Neural progenitor cell (in vitro differentiated cells): ENCODE measurements at regions not wholly inside any gene's neighbourhood (a gene's known extent, or its start where the extent isn't known, plus 50 kb on each side); places are given as distances from the start of the nearest gene placed in this dataset.

ENCODE experiments used
- DNase-seq: peaks from one replicate; pipeline ENCODE4 v3.0.0-alpha.2; 2016; ENCODE audit warnings: low spot score
- H2AFZ ChIP-seq: fragments of 200-600 bp; sonication (generic); replicated peaks from 2 replicates; pipeline ENCODE4 v1.6.1; 2016; ENCODE audit warnings: antibody characterized with exemption
- H3F3A ChIP-seq: fragments of 200-600 bp; sonication (generic); 2 replicates; pipeline ENCODE4 v1.6.1; 2016; ENCODE audit warnings: antibody characterized with exemption, low read depth
- H3K27ac ChIP-seq: fragments of 200-600 bp; sonication (generic); 2 replicates; pipeline ENCODE4 v1.5.1; 2016; ENCODE audit warnings: mild to moderate bottlenecking
- H3K27me3 ChIP-seq: fragments of 200-600 bp; sonication (generic); 2 replicates; pipeline ENCODE4 v1.6.1; 2016; ENCODE audit warnings: mild to moderate bottlenecking, moderate library complexity
- H3K36me3 ChIP-seq: fragments of 200-600 bp; sonication (generic); 2 replicates; pipeline ENCODE4 v1.5.1; 2016
- H3K4me1 ChIP-seq: fragments of 200-600 bp; sonication (generic); 2 replicates; pipeline ENCODE4 v1.6.1; 2016; ENCODE audit warnings: mixed run types
- H3K4me2 ChIP-seq: fragments of 200-600 bp; sonication (generic); 2 replicates; pipeline ENCODE4 v1.6.1; 2016
- H3K4me3 ChIP-seq: fragments of 200-600 bp; sonication (generic); 2 replicates; pipeline ENCODE4 v1.5.1; 2016
- H3K79me2 ChIP-seq: fragments of 200-600 bp; sonication (generic); 2 replicates; pipeline ENCODE4 v1.6.1; 2016; ENCODE audit warnings: low read depth
- H3K9ac ChIP-seq: fragments of 200-600 bp; sonication (generic); 2 replicates; pipeline ENCODE4 v1.6.1; 2016
- H3K9me3 ChIP-seq: fragments of 200-600 bp; sonication (generic); 2 replicates; pipeline ENCODE4 v1.5.1; 2016; ENCODE audit warnings: low read depth
- H4K20me1 ChIP-seq: fragments of 200-600 bp; sonication (generic); 2 replicates; pipeline ENCODE4 v1.6.1; 2016; ENCODE audit warnings: low read depth
- H3K27ac Mint-ChIP-seq: 3 replicates; pipeline ENCODE4 v1.8.0; 2021; ENCODE audit warnings: mixed read lengths
- H3K27me3 Mint-ChIP-seq: 2 replicates; pipeline ENCODE4 v1.8.0; 2022; ENCODE audit warnings: low read depth, mild to moderate bottlenecking, inconsistent platforms, moderate library complexity, mixed read lengths; ENCODE audit not compliant: insufficient read depth
- H3K36me3 Mint-ChIP-seq: 3 replicates; pipeline ENCODE4 v1.8.0; 2021; ENCODE audit warnings: mixed read lengths
- H3K4me1 Mint-ChIP-seq: 3 replicates; pipeline ENCODE4 v1.8.0; 2021; ENCODE audit warnings: mixed read lengths
- H3K4me3 Mint-ChIP-seq: 3 replicates; pipeline ENCODE4 v1.8.0; 2021; ENCODE audit warnings: mild to moderate bottlenecking, moderate library complexity, mixed read lengths
- H3K9me3 Mint-ChIP-seq: 3 replicates; pipeline ENCODE4 v1.8.0; 2020; ENCODE audit warnings: mixed read lengths
- EZH2 ChIP-seq: fragments of 200-600 bp; sonication (generic); IDR thresholded peaks from 2 replicates; pipeline ENCODE4 v1.6.1; 2017; ENCODE audit warnings: antibody characterized with exemption, mild to moderate bottlenecking, moderate library complexity
- EZH2phosphoT487 ChIP-seq: fragments of 200-600 bp; sonication (generic); IDR thresholded peaks from 2 replicates; pipeline ENCODE4 v1.6.1; 2017; ENCODE audit warnings: antibody characterized with exemption
- TF ChIP-seq, protein P1 (sequence below): fragments of 200-600 bp; sonication (generic); IDR thresholded peaks from 2 replicates; pipeline ENCODE4 v1.5.1; 2017; ENCODE audit warnings: antibody characterized with exemption, mild to moderate bottlenecking

- no peaks in the 10 kb centered on the region for H3K9me3 ChIP-seq
- H3K36me3 ChIP-seq, result no peaks in the 10 kb centered on the region
- H3K79me2 ChIP-seq, result no peaks in the 10 kb centered on the region
- H3K27ac ChIP-seq, result no peak overlapping the region
- no peaks in the 10 kb centered on the region for H3K27me3 ChIP-seq
- H2AFZ ChIP-seq, result no peak overlapping the region
- Mint-ChIP-seq H3K27me3 (no peaks in the 10 kb centered on the region), H3K4me1 (no peaks in the 10 kb centered on the region), H3K27ac (no peak overlapping the region), H3K4me3 (no peak overlapping the region), H3K9me3 (peaks cover 5% of the 10 kb centered on the region), H3K36me3 (no peaks in the 10 kb centered on the region)
- DNase-seq, result no peak
- TF ChIP-seq, protein P1, sequence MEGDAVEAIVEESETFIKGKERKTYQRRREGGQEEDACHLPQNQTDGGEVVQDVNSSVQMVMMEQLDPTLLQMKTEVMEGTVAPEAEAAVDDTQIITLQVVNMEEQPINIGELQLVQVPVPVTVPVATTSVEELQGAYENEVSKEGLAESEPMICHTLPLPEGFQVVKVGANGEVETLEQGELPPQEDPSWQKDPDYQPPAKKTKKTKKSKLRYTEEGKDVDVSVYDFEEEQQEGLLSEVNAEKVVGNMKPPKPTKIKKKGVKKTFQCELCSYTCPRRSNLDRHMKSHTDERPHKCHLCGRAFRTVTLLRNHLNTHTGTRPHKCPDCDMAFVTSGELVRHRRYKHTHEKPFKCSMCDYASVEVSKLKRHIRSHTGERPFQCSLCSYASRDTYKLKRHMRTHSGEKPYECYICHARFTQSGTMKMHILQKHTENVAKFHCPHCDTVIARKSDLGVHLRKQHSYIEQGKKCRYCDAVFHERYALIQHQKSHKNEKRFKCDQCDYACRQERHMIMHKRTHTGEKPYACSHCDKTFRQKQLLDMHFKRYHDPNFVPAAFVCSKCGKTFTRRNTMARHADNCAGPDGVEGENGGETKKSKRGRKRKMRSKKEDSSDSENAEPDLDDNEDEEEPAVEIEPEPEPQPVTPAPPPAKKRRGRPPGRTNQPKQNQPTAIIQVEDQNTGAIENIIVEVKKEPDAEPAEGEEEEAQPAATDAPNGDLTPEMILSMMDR, result no peak
- TF ChIP-seq EZH2, result no peak
- TF ChIP-seq EZH2phosphoT487, result no peak
- H3K4me1 ChIP-seq, result no peaks in the 10 kb centered on the region
- H4K20me1 ChIP-seq, result no peaks in the 10 kb centered on the region
- H3F3A ChIP-seq, result no peaks in the 10 kb centered on the region
- H3K4me3 ChIP-seq, result no peak overlapping the region
- no peak overlapping the region for H3K9ac ChIP-seq
- no peak overlapping the region for H3K4me2 ChIP-seq
Observed at GRCh38 chr6:145115638-145116037, 619.7 kb downstream of the EPM2A start.

DNA sequence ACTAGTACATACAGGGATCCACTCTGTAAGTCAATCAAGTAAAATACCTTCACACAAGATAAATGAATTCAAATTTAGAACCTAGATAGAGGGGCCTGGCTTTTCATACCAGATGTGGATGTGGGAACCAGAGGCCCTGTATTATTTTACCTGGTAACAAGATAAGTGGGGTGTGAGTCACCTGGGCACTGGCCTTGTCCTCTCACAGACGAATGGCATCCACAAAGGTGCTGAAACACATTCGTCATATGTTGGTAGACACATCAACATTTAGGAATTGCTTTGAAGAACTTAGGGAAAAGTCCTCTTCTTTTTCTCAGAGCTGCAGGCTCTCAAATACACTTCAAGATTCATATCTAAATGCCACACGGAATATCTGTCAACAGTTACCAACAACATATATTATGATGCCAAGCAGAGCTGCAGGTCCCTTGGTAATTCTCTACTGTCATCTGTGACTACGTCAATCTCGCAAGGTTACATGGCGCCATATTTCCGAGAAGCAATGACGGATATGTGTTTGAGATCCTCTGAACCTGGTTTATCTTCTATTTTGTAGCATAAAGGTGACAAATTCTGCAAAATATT is 618.6 kb downstream of the EPM2A start:
- H2AFZ ChIP-seq, result no peak overlapping the region
- no peak overlapping the region for H3K9ac ChIP-seq
- Mint-ChIP-seq H3K4me3 (no peak overlapping the region), H3K36me3 (no peaks in the 10 kb centered on the region), H3K27ac (no peak overlapping the region), H3K9me3 (peaks cover 5% of the 10 kb centered on the region), H3K4me1 (no peaks in the 10 kb centered on the region), H3K27me3 (no peaks in the 10 kb centered on the region)
- H3K9me3 ChIP-seq, result no peaks in the 10 kb centered on the region
- DNase-seq, result no peak
- H3K79me2 ChIP-seq, result no peaks in the 10 kb centered on the region
- no peaks in the 10 kb centered on the region for H4K20me1 ChIP-seq
- TF ChIP-seq EZH2 (no peak), EZH2phosphoT487 (no peak)
- TF ChIP-seq, protein P1, result no peak
- no peak overlapping the region for H3K4me2 ChIP-seq
- no peaks in the 10 kb centered on the region for H3K4me1 ChIP-seq
- no peaks in the 10 kb centered on the region for H3F3A ChIP-seq
- H3K27ac ChIP-seq, result no peak overlapping the region
- no peaks in the 10 kb centered on the region for H3K36me3 ChIP-seq
- H3K4me3 ChIP-seq, result no peak overlapping the region
- H3K27me3 ChIP-seq, result no peaks in the 10 kb centered on the region

DNA sequence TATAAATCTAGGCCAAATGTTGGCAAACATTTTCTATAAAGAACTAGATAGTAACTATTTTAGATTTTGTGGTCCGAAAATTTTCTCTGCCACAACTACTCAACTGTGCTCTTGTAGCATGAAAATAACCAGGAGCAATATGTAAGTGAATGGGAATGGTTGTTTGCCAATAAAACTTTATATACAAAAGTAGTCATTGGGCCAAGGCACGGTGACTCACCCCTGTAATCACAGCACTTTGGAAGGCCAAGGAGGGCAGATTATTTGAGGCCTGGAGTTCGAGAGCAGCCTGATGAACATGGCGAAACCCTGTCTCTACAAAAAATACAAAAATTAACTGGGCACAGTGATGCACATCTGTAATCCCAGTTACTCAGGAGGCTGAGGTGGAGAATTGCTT is 617.1 kb downstream of the EPM2A start:
- Mint-ChIP-seq H3K9me3 (no peaks in the 10 kb centered on the region), H3K36me3 (no peaks in the 10 kb centered on the region), H3K27me3 (no peaks in the 10 kb centered on the region), H3K27ac (no peak overlapping the region), H3K4me3 (no peak overlapping the region), H3K4me1 (no peaks in the 10 kb centered on the region)
- Histone ChIP-seq H2AFZ (no peak overlapping the region), H3K4me2 (no peak overlapping the region), H3K4me3 (no peak overlapping the region), H3K9me3 (no peaks in the 10 kb centered on the region), H3K27me3 (no peaks in the 10 kb centered on the region), H3K36me3 (no peaks in the 10 kb centered on the region), H3K9ac (no peak overlapping the region), H3K4me1 (no peaks in the 10 kb centered on the region), H3K27ac (no peak overlapping the region), H4K20me1 (no peaks in the 10 kb centered on the region), H3F3A (no peaks in the 10 kb centered on the region), H3K79me2 (no peaks in the 10 kb centered on the region)
- TF ChIP-seq EZH2phosphoT487 (no peak), EZH2 (no peak)
- TF ChIP-seq, protein P1, result no peak
- DNase-seq, result no peak
